ENCODE measurements at regions not wholly inside any gene's neighbourhood (a gene's known extent, or its start where the extent isn't known, plus 50 kb on each side); places are given as distances from the start of the nearest gene placed in this dataset.

GRCh38 chr5:56550227-56550626 lies 265.1 kb upstream of the MAP3K1 start:
- DNase-seq (ENCODE audit: low read depth in 2 of 2) = no peak

DNA sequence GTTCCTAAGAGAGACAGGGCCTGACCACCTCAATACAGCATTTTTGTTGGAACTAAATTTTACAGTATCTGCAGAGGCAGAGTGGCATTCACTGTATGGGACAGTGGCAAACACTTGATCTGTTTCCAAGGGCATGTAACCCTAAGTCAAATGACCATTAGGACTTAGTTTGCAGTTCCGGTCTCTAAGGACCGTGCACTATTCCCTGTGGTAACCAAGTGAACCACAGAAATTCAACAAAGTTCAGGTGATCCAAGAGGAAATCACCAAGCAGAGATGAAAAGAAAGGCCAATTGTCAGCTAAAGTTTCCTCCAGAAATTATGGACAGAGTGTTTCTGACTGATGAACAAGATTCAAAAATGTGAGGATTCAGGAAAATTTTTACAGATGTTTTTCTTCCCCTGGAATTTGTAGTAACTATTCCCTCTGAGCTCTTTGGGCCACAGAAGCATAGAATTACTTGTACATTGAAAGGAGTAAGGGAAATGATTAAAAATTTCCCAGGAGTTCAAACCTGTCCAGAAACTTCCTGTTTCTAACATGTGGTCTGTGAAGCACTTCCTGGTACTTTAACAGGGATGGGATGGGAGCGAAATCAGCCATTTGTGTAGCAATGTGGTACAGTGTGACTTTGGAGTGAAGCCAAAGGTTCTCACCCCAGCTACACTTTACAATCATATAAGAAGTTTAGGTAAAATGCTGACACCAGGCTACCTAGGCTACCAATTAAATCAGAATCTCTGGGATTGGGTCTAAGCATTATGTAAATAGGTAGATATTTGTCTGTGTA lies 266.1 kb upstream of the MAP3K1 start:
- DNase-seq (ENCODE audit: low read depth in 2 of 2) = no peak

- DNase-seq (ENCODE audit: low read depth in 2 of 2) = no peak
These were observed 270.3 kb upstream of the MAP3K1 start for GRCh38 chr5:56545016-56545415.

DNA sequence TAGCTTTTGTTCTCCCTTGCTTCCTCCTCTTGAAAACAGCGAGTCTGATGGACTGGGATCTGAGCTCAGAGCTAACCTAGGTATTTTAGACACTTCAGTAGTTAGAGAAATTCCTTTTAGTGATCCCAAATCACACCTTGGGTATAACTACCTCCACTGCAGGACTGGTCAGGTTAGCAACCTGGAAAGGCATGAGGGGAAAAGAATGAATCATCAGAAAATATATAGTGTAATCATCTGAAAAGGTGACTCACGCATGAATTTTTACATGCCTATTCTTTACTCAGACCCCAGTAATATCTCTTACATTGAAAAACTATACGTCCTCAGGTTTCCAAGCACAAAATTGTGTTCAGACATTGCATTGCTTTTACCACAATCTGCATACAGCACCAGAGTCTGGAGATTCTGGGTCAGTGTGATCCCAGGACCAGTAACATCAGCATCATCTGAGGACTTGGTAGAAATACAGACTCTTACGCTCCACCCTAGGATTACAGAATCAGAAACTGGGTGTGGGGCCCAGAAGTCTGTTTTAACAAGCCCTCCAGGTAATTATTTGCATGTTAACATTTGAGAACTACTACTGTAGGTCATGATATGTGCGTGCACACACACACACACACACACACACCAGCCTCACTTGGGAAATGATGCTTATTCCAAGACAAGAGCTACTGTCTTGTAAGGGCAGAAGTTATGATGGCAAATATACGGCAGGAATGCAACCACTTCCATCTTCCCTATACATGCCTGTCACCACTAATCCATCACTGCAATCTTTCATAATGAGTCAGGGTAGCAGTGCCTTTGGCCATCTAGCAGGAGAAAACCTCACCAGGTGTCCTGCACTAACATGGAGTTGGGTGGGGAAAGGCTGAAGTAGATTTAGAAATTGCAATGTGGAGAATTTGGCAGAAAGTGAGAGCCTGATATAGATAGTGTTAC lies 271.6 kb upstream of the MAP3K1 start:
- DNase-seq (ENCODE audit: low read depth in 2 of 2) = no peak

DNA sequence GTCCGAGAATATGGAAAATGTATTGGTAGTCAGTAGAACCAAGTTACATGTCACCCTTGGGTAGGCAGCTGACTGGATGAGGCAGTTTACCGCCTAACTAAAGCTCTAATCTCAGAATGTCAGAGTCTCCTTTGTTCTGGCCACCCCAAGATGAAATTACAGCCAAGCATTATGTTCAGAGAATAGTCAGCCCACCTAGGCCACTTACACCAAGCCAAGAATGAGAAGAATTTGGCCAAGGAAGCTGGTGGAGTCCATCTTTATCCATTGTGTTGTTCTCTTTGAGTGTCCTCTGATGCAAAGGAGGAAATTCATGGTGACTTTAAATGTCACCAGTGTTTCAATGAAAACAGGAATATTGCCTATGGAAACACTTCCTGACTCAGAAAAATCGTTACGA lies 275.1 kb upstream of the MAP3K1 start:
- no peak for DNase-seq (ENCODE audit: low read depth in 2 of 2)

GRCh38 chr5:56538580-56538979 lies 276.8 kb upstream of the MAP3K1 start:
- DNase-seq (ENCODE audit: low read depth in 2 of 2) = no peak

- DNase-seq (ENCODE audit: low read depth in 2 of 2) = no peak
These were observed 280.0 kb upstream of the MAP3K1 start for GRCh38 chr5:56535347-56535746.

- no peak for DNase-seq (ENCODE audit: low read depth in 2 of 2)
These were observed 281.1 kb upstream of the MAP3K1 start for GRCh38 chr5:56534102-56534829.

DNA sequence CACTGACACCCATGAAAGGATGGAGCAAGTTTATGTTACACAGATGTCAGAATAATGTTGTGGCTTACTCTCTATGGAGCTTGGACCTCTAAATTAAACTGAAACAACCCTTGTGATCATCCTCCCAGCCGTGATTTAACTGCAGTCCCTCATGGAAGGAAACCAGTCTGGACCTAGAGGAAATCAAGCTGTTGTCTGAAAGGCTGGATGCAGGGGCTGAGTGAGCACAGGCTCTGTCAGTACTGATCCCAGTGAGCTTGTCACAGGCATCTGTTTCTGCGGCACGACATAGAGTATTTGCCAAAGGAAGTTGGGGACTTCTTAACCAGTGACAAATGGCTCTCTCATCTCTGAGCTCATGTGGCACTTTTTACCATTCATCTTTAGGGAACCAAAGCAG lies 282.9 kb upstream of the MAP3K1 start:
- no peak for DNase-seq (ENCODE audit: low read depth in 2 of 2)

GRCh38 chr5:56530626-56531138 lies 284.7 kb upstream of the MAP3K1 start:
- no peak for DNase-seq (ENCODE audit: low read depth in 2 of 2)

DNA sequence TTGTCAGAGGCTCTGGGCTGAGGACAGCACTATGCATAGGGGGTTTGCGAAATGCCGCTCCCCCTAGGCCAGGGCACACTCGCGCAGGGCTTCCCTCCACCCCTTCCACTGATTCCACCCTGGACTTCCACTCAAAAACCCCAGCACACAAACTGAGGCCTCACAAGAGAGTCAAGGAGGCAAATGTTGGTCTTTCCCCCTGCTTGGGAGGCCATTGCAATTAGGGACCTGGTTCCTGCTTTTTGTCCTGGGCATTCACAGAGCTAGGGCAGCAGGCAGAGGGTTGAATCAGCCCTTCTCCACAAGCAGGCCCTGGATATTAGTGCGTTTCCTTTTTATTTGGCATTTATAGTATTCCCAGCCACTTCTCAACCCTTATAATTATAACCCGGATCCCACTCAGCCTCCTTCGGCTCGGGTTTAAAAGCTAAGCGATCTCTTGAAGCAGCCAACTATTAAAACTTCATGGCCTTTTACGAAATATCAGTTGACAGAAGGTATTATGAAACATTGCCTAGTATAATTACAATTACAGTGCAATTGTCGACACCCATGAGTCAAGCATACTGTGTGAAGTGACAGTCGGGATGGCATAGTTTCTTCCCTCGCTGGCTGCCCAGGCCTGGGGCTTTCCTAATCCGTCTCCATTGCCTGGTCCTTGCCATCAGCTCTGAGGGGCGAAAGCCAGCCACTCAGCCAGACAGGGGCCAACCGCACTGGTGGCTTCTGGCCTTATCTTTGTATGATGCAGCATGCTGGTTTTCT lies 285.5 kb upstream of the MAP3K1 start:
- no peak for DNase-seq (ENCODE audit: low read depth in 2 of 2)

- DNase-seq (ENCODE audit: low read depth in 2 of 2) = no peak
These were observed 288.2 kb upstream of the MAP3K1 start for GRCh38 chr5:56527174-56527573.

DNA sequence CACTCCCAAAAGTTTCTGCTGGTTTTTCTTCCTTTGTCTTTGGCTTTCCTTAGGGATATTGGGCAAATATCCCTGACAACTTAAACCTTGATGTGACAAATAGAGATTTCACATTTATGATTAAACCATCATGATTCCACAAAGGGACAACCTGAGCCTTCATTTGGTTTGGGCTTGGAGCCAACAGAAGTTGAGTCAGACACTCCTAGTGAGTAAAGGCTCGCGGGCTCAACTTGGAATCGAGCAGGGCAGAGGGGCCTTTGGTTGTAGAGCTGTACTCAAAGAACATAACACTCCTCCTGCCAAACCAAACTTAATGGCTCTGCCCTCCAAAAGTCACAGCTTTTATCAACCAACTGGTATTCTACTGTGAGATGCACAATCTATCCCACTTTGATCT lies 290.2 kb upstream of the MAP3K1 start:
- no peak for DNase-seq (ENCODE audit: low read depth in 2 of 2)

DNA sequence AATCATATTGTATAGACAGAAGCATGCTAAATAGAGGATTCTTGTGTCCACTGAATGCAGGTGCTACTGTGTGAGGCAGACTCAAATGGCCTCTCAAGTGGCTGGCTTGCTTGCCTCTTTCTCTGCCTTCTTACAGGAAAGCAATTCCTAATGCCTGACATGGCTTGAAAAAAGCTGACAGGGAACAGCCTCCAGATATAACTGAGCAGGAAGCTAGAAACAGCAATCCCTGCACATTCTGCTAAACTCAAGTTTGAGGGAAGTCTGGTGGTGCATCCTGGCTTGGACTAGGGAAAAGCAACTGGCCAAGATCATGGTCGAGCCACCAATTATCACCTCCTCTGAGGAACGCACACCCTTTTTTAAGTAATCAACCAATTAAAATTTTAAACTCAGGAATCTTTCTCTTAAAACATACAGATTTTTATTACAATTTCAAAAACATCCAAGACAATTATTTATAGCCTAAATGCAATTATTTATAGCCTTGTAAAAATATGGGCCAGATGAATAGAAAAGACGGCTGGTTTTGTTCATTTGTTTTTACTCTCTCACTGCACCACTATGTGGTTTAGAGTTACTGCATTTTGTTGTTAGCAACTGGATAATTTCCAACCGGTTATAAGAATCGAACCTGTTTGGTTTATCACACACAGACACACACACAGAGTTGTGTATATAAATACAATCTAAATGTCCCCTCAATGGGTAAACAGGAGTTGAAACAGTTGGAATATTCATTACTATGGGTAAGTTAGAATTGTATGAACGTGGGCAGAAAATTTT lies 290.9 kb upstream of the ANKRD55 start:
- DNase-seq (ENCODE audit: low read depth in 2 of 2) = no peak

GRCh38 chr5:56522960-56523359 lies 289.8 kb upstream of the ANKRD55 start:
- no peak for DNase-seq (ENCODE audit: low read depth in 2 of 2)

DNA sequence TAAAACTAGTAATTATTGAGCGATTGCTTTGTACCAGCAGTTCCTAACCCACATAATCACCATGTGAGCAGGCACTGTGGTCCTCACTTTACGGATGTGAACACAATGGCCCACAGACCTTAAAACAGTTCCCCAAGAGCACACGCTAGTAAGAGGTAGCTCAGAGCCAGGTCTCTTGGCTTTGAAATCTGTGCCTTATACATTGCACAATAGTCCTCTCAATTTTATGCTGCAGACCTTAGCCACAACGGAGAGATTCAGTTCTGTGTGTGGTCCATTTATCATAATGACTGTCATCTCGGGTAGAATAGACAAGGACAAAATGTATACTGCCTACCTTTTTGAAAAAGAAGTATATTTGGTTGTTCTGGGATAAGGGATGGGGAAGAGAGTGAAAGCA lies 289.0 kb upstream of the ANKRD55 start:
- DNase-seq (ENCODE audit: low read depth in 2 of 2) = no peak

DNA sequence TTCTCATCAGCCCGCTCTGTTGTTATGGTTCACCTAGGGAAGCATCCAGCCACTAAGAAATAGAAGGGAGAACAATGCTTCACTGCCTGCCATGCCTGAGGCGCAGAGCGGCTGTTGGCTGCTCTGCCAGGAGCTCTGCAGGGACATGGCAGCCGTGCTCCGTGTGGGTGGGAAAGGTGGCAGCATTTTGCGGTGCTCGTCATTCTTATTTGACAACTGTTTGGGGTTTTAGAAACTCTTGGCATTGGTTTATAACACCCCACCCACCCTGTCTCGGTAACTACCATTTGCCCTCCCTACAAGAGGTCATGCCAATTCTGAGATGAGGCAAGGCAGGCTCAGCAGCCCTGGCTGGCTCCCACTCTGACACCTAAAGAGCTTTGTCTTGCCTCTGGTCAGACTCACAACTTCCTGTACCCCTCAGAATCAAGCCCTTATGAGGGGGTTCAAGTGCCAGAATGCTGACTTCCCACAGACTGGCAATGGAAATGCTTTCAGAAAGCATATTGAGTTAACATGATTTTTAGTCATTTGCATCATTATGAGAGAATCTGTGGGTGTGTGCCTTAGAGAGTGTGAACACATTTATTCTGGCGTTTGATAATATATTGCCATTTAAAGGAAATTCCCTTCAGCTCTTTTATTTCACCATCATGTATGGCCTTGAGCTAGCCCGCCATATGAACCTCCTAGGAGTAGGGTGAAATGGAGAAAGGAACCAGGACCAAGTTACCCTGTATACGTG lies 288.0 kb upstream of the ANKRD55 start:
- no peak for DNase-seq (ENCODE audit: low read depth in 2 of 2)

GRCh38 chr5:56518820-56519219 lies 285.7 kb upstream of the ANKRD55 start:
- DNase-seq (ENCODE audit: low read depth in 2 of 2) = no peak

DNA sequence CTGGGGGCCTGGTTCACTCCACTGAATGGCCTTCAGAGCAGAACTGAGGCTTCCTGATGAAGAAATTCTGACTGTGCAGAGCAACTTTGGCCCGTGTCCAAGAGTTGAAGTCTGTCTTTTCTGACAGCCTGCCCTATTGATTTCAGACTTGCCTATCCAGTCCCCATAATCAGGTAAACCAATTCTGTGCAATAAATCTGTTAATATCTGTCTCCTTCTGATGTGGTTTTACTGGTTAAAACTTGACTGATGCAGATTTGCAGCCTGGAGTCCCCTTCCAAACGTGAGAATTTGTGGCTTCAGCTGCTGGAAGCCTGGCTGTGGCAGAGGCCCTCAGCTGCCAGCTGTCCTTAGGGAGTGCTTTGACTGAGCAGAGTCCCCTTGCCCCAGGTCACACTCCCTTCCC lies 283.9 kb upstream of the ANKRD55 start:
- DNase-seq (ENCODE audit: low read depth in 2 of 2) = no peak

DNA sequence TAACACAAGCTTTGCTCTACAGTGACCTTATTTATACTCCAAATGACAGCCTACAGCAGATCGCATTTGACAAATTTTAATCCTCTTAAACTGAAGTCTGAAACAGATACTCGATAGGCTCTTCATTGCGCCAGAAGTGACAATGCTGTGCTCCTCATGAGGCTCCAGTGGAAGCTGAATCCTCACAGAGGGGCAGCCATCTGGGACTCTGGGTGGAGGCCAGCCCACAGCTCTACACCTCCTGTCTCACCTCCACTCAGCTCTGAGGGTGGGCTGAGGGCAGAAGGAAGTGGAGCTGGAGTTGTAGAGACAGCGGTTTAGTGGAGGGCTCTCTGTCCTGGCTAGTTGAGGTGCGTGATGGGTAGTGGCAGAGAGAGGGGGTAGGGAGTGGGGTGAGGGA lies 283.3 kb upstream of the ANKRD55 start:
- no peak for DNase-seq (ENCODE audit: low read depth in 2 of 2)
